Fibroblast of upper back skin (primary cell): ENCODE measurements at regions not wholly inside any gene's neighbourhood (a gene's known extent, or its start where the extent isn't known, plus 50 kb on each side); places are given as distances from the start of the nearest gene placed in this dataset.

Experiments
- DNase-seq: peaks from one replicate; pipeline ENCODE4 v3.0.0-alpha.2; 2013

DNA sequence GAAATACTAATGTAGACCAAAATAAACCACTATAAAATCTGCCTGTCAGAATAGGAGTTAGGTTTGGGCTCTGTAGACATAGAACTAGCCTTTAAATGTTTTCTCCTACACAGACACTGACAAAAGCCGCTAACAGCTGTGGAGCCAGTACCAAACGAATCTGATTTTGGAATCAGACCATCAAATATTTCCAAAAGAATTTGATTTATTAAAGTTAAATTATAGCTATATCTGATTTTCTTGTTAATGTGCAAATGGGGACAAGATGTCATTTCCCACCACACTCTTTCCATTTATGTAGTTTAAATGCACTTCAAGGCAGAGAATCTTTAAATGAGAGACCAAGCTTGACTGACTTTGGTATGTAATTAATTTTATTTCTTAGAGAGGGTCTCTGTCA is 343.4 kb upstream of the FIGN start:
- DNase-seq, result no peak

GRCh38 chr2:164078421-164078820 is 342.6 kb upstream of the FIGN start:
- DNase-seq, result peak; percentile 30

DNA sequence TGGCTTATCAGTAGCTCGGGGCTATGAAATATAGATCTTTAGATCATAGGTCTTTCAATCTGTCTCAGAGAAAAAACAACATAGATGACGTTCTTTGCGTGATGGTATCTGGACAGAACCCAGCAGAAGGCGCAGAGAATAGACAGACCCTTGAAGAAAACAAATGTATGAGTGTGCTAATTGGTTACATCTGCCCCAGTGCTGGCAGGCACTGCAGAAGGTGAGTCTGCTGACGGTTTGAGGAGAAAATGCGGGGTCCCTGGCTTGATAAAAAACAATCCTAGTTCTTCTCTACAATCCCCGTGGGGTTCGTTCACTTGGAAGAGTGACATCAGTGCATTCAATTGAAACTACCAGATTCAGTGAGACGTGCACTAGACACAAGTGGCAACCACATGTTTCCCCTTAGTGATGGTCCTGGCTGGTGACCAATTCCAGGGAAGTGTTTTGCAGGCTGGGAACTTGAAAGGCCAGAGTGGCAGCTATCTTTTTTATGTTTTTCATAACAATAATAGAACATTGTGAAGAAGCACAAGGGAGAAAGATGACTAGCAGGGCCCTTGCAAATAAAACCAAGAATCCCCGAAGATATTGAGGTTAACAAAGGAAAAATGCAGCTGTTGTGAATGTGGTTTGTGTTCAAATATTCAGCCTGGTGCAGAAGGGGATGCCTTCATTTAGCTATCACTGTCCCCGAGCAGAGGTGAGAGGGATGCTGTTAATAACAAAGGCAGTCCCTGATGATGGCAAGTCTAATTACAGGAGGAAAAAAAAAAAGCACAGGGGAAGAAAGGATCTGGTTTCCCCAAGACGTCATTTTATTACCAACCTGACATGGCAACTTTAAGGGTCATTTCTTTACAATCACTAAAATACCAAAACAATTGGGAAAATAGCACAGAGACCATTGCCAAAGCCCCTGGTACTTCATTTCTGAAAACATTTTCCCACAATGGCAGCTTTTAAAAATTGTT is 337.6 kb upstream of the FIGN start:
- DNase-seq, result peak; percentile 79

DNA sequence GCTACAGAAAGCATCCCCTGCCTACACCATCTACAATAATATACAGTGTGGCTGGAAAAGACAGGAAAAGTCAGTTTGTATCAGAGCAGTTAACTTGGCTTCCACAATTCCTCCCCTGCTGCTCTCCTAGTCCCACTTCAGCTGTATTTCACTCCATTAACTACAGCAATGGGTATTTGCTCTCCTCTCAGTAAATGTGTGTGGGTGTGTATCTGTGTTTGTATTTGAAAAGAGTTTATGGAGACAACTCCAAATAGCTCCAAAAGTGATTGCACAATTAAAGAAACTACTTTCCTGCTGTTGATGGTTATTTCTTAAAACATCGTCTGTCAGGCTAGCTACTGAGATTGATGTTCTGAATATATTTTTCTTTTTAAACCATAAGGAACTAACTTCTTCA is 333.7 kb upstream of the FIGN start:
- DNase-seq, result no peak

DNA sequence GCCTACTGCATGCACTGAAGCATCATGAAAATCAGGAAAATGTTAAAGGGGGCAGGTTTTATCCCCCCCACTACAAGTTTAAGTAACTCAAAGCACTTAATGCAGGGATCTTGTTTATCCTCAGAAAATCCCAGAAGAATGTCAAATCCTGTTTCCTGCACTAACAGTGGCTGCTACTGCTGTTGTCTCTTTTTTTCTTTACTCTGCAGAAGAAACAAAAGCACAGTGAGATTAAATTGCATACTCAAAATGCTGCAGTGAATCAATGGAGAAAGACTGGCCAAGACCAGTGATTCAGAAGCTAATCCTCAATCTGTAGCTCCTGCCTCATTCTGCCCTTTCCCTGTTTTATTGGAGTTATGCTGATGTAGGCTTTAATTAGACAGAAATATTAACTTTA is 332.3 kb upstream of the FIGN start:
- DNase-seq, result no peak

DNA sequence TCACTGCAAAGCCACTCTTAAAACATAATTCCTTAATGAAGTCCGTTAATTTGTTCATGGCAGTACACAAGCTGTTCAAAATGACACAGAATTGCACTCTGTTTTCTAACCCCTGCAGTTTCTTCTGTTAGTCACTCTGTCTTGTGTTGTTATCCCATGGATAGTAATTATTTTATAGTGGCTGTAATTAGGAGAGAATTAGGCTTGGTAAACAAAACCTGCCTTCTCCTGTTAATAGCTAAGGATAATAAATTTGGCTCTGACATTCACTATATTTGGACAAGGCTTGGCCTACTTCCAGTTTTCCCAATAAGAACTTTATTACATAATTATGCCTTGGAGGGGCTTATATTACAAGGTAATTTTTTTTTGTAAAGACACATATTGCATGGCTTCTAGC is 330.3 kb upstream of the FIGN start:
- DNase-seq, result no peak

DNA sequence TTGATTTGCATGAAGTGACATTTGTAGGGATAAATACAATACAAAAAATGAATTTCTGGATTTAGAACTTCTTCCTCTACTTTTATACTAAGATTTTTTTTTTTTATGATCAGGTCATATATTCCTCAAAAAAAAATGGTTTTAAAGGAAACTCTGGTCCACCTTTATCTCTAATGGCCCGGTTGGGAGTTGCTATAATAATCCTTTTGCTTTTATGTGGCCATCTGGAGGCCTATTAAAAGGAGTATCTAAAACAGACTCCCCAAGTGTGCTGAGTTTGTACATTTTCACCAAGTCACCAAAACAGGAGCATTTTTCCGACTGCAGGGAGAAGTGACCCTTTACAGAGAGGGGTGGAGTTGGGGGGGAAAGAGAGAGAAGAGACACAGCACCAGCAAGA is 329.2 kb upstream of the FIGN start:
- DNase-seq, result no peak

DNA sequence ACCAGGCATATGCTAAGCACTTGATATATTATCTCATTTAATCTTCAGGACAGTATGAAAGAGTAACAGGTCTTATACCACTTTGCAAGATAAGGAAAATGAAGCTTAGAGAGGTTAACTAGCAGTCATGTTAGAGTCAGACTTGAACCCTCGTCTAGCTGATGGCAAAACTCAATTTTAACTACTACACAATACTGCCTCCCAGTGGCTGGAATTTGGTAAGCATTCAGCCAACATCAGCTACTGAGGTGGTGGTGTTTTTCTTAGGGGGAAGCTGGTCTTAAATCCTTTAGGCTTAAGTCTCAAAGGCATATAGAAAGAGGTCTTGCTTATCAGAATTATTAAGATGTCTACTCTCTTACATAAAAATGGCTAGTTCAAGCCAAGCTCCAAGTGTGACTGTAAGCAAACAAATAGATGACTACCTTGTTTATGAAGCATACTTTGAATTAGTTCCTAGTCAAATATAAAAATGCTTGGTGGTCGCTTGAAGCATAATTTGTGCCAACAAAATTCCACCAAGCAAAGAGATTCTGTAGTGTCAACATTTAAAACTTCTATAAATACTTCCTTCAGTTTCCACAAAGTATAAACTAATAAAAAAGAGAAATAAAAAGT is 325.4 kb upstream of the FIGN start:
- peak; percentile 41 for DNase-seq

GRCh38 chr2:164060031-164060430 is 324.2 kb upstream of the FIGN start:
- no peak for DNase-seq

- DNase-seq, result no peak
Measured at GRCh38 chr2:164055623-164056022, 319.8 kb upstream of the FIGN start.

- no peak for DNase-seq
Measured at GRCh38 chr2:164054651-164055050, 318.8 kb upstream of the FIGN start.

- no peak for DNase-seq
Measured at GRCh38 chr2:164053021-164053420, 317.2 kb upstream of the FIGN start.

- no peak for DNase-seq
Measured at GRCh38 chr2:164052006-164052405, 316.2 kb upstream of the FIGN start.

DNA sequence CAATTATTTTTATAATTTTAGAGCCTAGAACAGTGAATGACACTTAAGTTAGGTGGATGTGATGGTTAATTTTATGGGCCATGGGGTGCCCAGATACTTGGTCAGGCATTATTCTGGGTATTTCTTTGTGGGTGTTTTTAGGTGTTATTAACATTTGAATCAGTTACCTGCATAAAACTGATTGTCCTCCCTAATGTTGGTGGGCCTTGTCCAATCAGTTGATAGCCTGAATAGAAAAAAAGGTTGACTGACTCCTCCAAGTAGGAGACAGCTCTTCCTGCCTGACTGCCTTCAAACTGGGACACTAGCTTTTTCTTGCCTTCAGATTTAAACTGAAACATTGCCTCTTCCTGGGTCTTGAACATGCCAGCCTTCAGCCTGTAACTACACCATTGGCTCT is 312.9 kb upstream of the FIGN start:
- no peak for DNase-seq

- peak; percentile 74 for DNase-seq
Measured at GRCh38 chr2:164046040-164046439, 310.2 kb upstream of the FIGN start.

- DNase-seq, result no peak
Measured at GRCh38 chr2:164044622-164045021, 308.8 kb upstream of the FIGN start.

- DNase-seq, result no peak
Measured at GRCh38 chr2:164039270-164039669, 303.5 kb upstream of the FIGN start.

DNA sequence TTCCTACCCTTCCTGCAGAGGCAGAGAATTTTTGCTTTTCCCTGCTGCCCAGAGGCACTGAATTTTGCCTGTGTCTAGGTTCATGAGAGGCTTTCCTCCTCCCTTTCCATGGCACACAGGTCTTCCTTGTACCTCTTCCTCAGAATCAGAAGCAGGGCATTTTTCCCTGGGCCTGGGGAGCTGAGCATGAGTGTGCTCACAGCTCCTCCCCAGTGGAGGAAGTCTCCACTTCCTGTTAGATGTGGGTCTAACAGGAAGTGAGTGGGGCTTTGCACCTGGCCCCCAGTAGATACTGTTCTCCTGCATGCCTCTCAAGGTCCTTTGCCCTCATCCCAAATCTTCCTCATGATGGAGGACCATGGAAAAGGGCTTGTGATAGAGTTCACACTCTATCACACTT is 297.2 kb upstream of the FIGN start:
- DNase-seq, result no peak

- no peak for DNase-seq
Measured at GRCh38 chr2:164030623-164031022, 294.8 kb upstream of the FIGN start.

DNA sequence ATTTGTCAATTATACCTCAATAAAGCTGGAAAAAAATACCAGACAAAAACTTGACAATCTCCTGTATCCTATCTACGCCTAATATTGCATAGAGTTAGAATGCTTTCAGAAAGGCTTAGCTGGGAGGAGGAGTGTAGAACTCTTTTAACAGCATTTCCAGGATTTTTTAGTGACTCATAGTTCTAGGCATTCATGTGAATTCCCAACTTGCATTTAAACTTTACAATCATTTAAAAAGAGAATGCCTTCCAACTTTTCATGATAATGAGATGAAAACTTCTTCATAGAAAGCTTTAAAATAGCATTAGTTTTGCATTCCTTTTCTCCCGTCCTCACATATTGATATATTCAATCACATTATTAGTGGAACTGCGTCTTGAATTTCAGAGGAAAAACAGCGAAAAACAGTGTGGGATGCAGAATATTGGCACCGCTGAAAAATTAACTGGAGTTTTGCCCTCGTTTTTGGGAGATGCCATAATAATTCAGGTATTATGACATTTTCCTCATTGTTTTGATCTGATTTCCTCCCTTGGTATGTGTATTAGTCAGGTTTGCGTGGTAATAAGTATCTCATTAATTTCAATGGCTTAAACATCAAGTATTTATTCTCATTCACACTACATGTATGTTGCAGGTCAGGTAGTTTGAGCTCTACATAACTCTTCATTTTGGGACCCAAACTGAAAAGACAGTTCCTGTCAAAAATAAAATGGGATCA is 293.2 kb upstream of the FIGN start:
- peak; percentile 79 for DNase-seq

- DNase-seq, result no peak
Measured at GRCh38 chr2:164024396-164024795, 288.6 kb upstream of the FIGN start.

DNA sequence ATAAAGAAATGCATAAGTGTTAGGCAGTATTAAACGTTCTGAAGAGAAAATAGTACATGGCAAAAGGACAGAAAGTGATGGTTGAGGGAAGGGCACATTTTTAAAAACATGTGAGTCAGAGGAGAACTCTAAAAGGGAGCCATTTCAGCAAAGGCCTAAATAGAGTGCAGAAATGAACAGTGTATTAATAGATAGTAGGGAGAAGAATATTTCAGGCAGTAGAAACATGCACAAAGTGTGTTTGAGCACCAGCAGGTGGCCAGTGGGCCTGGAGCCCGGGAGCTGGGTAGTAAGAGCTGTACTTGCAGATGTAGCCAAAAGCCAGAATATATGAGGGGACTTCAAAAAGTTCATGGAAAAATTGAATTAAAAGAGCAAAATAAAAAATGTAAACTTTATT is 288.1 kb upstream of the FIGN start:
- no peak for DNase-seq

GRCh38 chr2:164015328-164016123 is 279.7 kb upstream of the FIGN start:
- DNase-seq, result peak; percentile 24
